Astrocyte (in vitro differentiated cells and primary cell): ENCODE measurements at regions not wholly inside any gene's neighbourhood (a gene's known extent, or its start where the extent isn't known, plus 50 kb on each side); places are given as distances from the start of the nearest gene placed in this dataset.

Experiments used
- DNase-seq: peaks from one replicate; pipeline ENCODE4 v3.0.0-alpha.2; 2010; ENCODE audit warnings: low read depth
- FAIRE-seq: peaks from 2 replicates; lab custom pipeline; 2011; peaks lifted over from hg19 to GRCh38; lab: Jason Lieb, UNC
- H2AFZ ChIP-seq: 2 replicates; pipeline ENCODE4 v1.6.0; 2012; ENCODE audit warnings: low read depth, low read length, inconsistent platforms
- H3K27ac ChIP-seq: 2 replicates; pipeline ENCODE4 v1.5.1; 2011; ENCODE audit warnings: low read depth, low read length, inconsistent platforms
- H3K27me3 ChIP-seq: 2 replicates; pipeline ENCODE4 v1.6.0; 2011; ENCODE audit warnings: low read length, inconsistent platforms; ENCODE audit not compliant: insufficient read depth
- H3K36me3 ChIP-seq: 2 replicates; pipeline ENCODE4 v1.5.1; 2011; ENCODE audit warnings: low read length, inconsistent platforms; ENCODE audit not compliant: insufficient read depth
- H3K4me1 ChIP-seq: 2 replicates; pipeline ENCODE4 v1.5.1; 2011; ENCODE audit warnings: low read length, inconsistent platforms; ENCODE audit not compliant: insufficient read depth
- H3K4me2 ChIP-seq: 2 replicates; pipeline ENCODE4 v1.6.0; 2012; ENCODE audit warnings: low read length, inconsistent platforms
- H3K4me3 ChIP-seq: 2 replicates; pipeline ENCODE4 v1.5.1; 2011; ENCODE audit warnings: low read depth, mild to moderate bottlenecking, low read length, inconsistent platforms; ENCODE audit not compliant: insufficient read depth
- H3K79me2 ChIP-seq: 2 replicates; pipeline ENCODE4 v1.6.0; 2012; ENCODE audit warnings: mild to moderate bottlenecking, low read length, inconsistent platforms; ENCODE audit not compliant: insufficient read depth
- H3K9ac ChIP-seq: 2 replicates; pipeline ENCODE4 v1.6.0; 2012; ENCODE audit warnings: mild to moderate bottlenecking, low read length, inconsistent platforms
- H3K9me3 ChIP-seq: 2 replicates; pipeline ENCODE4 v1.5.1; 2012; ENCODE audit warnings: low read depth, mild to moderate bottlenecking, low read length, inconsistent platforms; ENCODE audit not compliant: insufficient read depth
- H4K20me1 ChIP-seq: 2 replicates; pipeline ENCODE4 v1.6.0; 2012; ENCODE audit warnings: low read length, inconsistent platforms; ENCODE audit not compliant: insufficient read depth
- H3K27ac Mint-ChIP-seq: one replicate; pipeline ENCODE4 v1.8.0; 2021; ENCODE audit warnings: mild to moderate bottlenecking, mixed read lengths; ENCODE audit not compliant: unreplicated experiment
- H3K27me3 Mint-ChIP-seq: one replicate; pipeline ENCODE4 v1.8.0; 2021; ENCODE audit warnings: low read depth, mixed read lengths; ENCODE audit not compliant: unreplicated experiment
- H3K36me3 Mint-ChIP-seq: one replicate; pipeline ENCODE4 v1.8.0; 2021; ENCODE audit warnings: low read depth, mixed read lengths; ENCODE audit not compliant: unreplicated experiment
- H3K4me1 Mint-ChIP-seq: one replicate; pipeline ENCODE4 v1.8.0; 2021; ENCODE audit warnings: low read depth, mixed read lengths; ENCODE audit not compliant: unreplicated experiment
- H3K4me3 Mint-ChIP-seq: one replicate; pipeline ENCODE4 v1.8.0; 2021; ENCODE audit warnings: mild to moderate bottlenecking, moderate library complexity, mixed read lengths; ENCODE audit not compliant: unreplicated experiment
- H3K9me3 Mint-ChIP-seq: one replicate; pipeline ENCODE4 v1.8.0; 2021; ENCODE audit warnings: mild to moderate bottlenecking, mixed read lengths; ENCODE audit not compliant: unreplicated experiment
- CTCF ChIP-seq: IDR thresholded peaks from 2 replicates; pipeline ENCODE4 v1.5.1; 2011; ENCODE audit warnings: low read depth, mild to moderate bottlenecking, inconsistent platforms, low read length, moderate library complexity; ENCODE audit not compliant: insufficient read depth
- EZH2 ChIP-seq: IDR thresholded peaks from 2 replicates; pipeline ENCODE4 v1.6.1; 2012; ENCODE audit warnings: mild to moderate bottlenecking, low read length, inconsistent platforms; ENCODE audit not compliant: insufficient read depth

- Mint-ChIP-seq H3K9me3 (peaks cover 7% of the 10 kb centered on the region), H3K4me3 (no peak overlapping the region), H3K27me3 (peaks cover 1% of the 10 kb centered on the region), H3K36me3 (peaks cover 2% of the 10 kb centered on the region), H3K27ac (no peak overlapping the region), H3K4me1 (no peaks in the 10 kb centered on the region)
- H3K4me2 ChIP-seq: no peak overlapping the region
- no peak overlapping the region for H3K27ac ChIP-seq
- H2AFZ ChIP-seq: no peak overlapping the region
- H4K20me1 ChIP-seq: no peaks in the 10 kb centered on the region
- FAIRE-seq (no peak), DNase-seq (no peak)
- no peak overlapping the region for H3K4me3 ChIP-seq
- TF ChIP-seq CTCF (no peak), EZH2 (no peak)
- H3K9ac ChIP-seq: no peak overlapping the region
- H3K4me1 ChIP-seq: no peaks in the 10 kb centered on the region
- H3K27me3 ChIP-seq: no peaks in the 10 kb centered on the region
- H3K79me2 ChIP-seq: no peaks in the 10 kb centered on the region
- no peaks in the 10 kb centered on the region for H3K36me3 ChIP-seq
- peaks cover 3% of the 10 kb centered on the region for H3K9me3 ChIP-seq
These were observed 377.4 kb downstream of the ETNK1 start for GRCh38 chr12:23002381-23002780.

- no peaks in the 10 kb centered on the region for H3K27me3 ChIP-seq
- H3K36me3 ChIP-seq: no peaks in the 10 kb centered on the region
- no peaks in the 10 kb centered on the region for H3K9me3 ChIP-seq
- Mint-ChIP-seq H3K4me3 (no peak overlapping the region), H3K36me3 (no peaks in the 10 kb centered on the region), H3K4me1 (no peaks in the 10 kb centered on the region), H3K27me3 (peaks cover 3% of the 10 kb centered on the region), H3K9me3 (peaks cover 2% of the 10 kb centered on the region), H3K27ac (no peak overlapping the region)
- no peak overlapping the region for H3K9ac ChIP-seq
- no peak overlapping the region for H3K27ac ChIP-seq
- no peak overlapping the region for H2AFZ ChIP-seq
- H3K4me2 ChIP-seq: no peak overlapping the region
- TF ChIP-seq EZH2 (no peak), CTCF (no peak)
- no peaks in the 10 kb centered on the region for H4K20me1 ChIP-seq
- H3K79me2 ChIP-seq: no peaks in the 10 kb centered on the region
- FAIRE-seq (no peak), DNase-seq (no peak)
- no peak overlapping the region for H3K4me3 ChIP-seq
- H3K4me1 ChIP-seq: no peaks in the 10 kb centered on the region
These were observed 379.6 kb downstream of the ETNK1 start for GRCh38 chr12:23004473-23005020.

- Histone ChIP-seq H3K27ac (no peak overlapping the region), H3K9ac (no peak overlapping the region), H3K4me2 (no peak overlapping the region), H3K4me3 (no peak overlapping the region), H3K27me3 (no peaks in the 10 kb centered on the region), H2AFZ (no peak overlapping the region), H3K36me3 (no peaks in the 10 kb centered on the region), H3K79me2 (no peaks in the 10 kb centered on the region), H3K4me1 (no peaks in the 10 kb centered on the region), H4K20me1 (no peaks in the 10 kb centered on the region), H3K9me3 (no peaks in the 10 kb centered on the region)
- H3K27ac Mint-ChIP-seq: no peak overlapping the region
- no peaks in the 10 kb centered on the region for H3K4me1 Mint-ChIP-seq
- peaks cover 3% of the 10 kb centered on the region for H3K27me3 Mint-ChIP-seq
- H3K36me3 Mint-ChIP-seq: no peaks in the 10 kb centered on the region
- TF ChIP-seq EZH2 (no peak), CTCF (no peak)
- H3K9me3 Mint-ChIP-seq: peaks cover 2% of the 10 kb centered on the region
- no peak for FAIRE-seq
- H3K4me3 Mint-ChIP-seq: no peak overlapping the region
- no peak for DNase-seq
These were observed 380.4 kb downstream of the ETNK1 start for GRCh38 chr12:23005387-23005786.
